OCI-LY7 (cell line): ENCODE measurements at regions not wholly inside any gene's neighbourhood (a gene's known extent, or its start where the extent isn't known, plus 50 kb on each side); places are given as distances from the start of the nearest gene placed in this dataset.

Experiments used
- BruUV-seq: library from RNA; stranded (reverse); fragments of 400-500 nt; replicated peaks from 2 replicates; lab custom pipeline; 2021; lab: Mats Ljungman, UMichigan
- CTCF ChIA-PET: fragments of 300-600 bp; sonication (Branson Sonifier 250); formaldehyde crosslinking; loops from one replicate; lab custom pipeline; 2022; ENCODE audit warnings: antibody characterized with exemption; ENCODE audit not compliant: unreplicated experiment; lab: Charles Lee
- POLR2A ChIA-PET: fragments of 300-600 bp; sonication (Branson Sonifier 250); formaldehyde crosslinking; loops from one replicate; lab custom pipeline; 2022; ENCODE audit warnings: antibody characterized with exemption; lab: Charles Lee
- DNase-seq: peaks from one replicate; pipeline ENCODE4 v3.0.0-alpha.2; 2015; ENCODE audit warnings: low spot score
- H2AFZ ChIP-seq: fragments of 200-600 bp; sonication (generic), shearing (Covaris generic); 2 replicates; pipeline ENCODE4 v1.6.1; 2014; ENCODE audit warnings: mild to moderate bottlenecking, antibody characterized with exemption, low read length, moderate library complexity
- H3K27ac ChIP-seq: fragments of 200-600 bp; sonication (generic); 2 replicates; pipeline ENCODE4 v1.5.1; 2014; ENCODE audit warnings: mixed run types, low read depth, mild to moderate bottlenecking, moderate library complexity, low read length, inconsistent platforms; ENCODE audit not compliant: poor library complexity, severe bottlenecking
- H3K36me3 ChIP-seq: fragments of 200-600 bp; sonication (generic); 2 replicates; pipeline ENCODE4 v1.6.1; 2014; ENCODE audit warnings: mild to moderate bottlenecking, antibody characterized with exemption, low read length, moderate library complexity, mixed read lengths; ENCODE audit not compliant: insufficient read depth
- H3K4me1 ChIP-seq: fragments of 200-600 bp; sonication (generic); 2 replicates; pipeline ENCODE4 v1.5.1; 2014; ENCODE audit warnings: mild to moderate bottlenecking, low read length; ENCODE audit not compliant: insufficient read depth, poor library complexity, severe bottlenecking
- H3K4me2 ChIP-seq: fragments of 200-600 bp; sonication (generic); 2 replicates; pipeline ENCODE4 v1.6.1; 2014; ENCODE audit warnings: mild to moderate bottlenecking, low read length
- H3K4me3 ChIP-seq: fragments of 200-600 bp; sonication (generic); 2 replicates; pipeline ENCODE4 v1.5.1; 2014; ENCODE audit warnings: mild to moderate bottlenecking, low read depth, low read length; ENCODE audit not compliant: poor library complexity, severe bottlenecking
- H3K79me2 ChIP-seq: fragments of 200-600 bp; sonication (generic); 2 replicates; pipeline ENCODE4 v1.6.1; 2016; ENCODE audit warnings: low read depth, mild to moderate bottlenecking, low read length, moderate library complexity, mixed read lengths; ENCODE audit not compliant: insufficient read depth
- H3K9me2 ChIP-seq: fragments of 200-600 bp; sonication (generic); 2 replicates; pipeline ENCODE4 v1.6.1; 2016; ENCODE audit warnings: mild to moderate bottlenecking, low read length, mixed read lengths; ENCODE audit not compliant: insufficient read depth
- H3K9me3 ChIP-seq: fragments of 200-600 bp; sonication (generic); 2 replicates; pipeline ENCODE4 v1.6.1; 2014; ENCODE audit warnings: mild to moderate bottlenecking, mixed run types, low read length, mixed read lengths
- H4K20me1 ChIP-seq: fragments of 200-600 bp; sonication (generic); 2 replicates; pipeline ENCODE4 v1.6.1; 2014; ENCODE audit warnings: mild to moderate bottlenecking, antibody characterized with exemption, low read length, moderate library complexity, mixed read lengths; ENCODE audit not compliant: insufficient read depth
- EZH2phosphoT487 ChIP-seq: fragments of 200-600 bp; sonication (generic); IDR thresholded peaks from 2 replicates; pipeline ENCODE4 v1.6.1; 2018; ENCODE audit warnings: low read depth, borderline replicate concordance, mild to moderate bottlenecking, mixed run types, antibody characterized with exemption, low read length, moderate library complexity, mixed read lengths
- intact Hi-C: fragments of 100-400 bp; cut with micrococcal nuclease; formaldehyde crosslinking; loops from one replicate; pipeline ENCODE4 v1.10.0; 2022; ENCODE audit not compliant: unreplicated experiment
- TF ChIP-seq, protein P1 (sequence below): fragments of 200-600 bp; sonication (generic); conservative IDR thresholded peaks from 2 replicates; pipeline ENCODE4 v1.5.1; 2014; ENCODE audit warnings: mild to moderate bottlenecking, antibody characterized with exemption, low read length, moderate library complexity, mixed read lengths

DNA sequence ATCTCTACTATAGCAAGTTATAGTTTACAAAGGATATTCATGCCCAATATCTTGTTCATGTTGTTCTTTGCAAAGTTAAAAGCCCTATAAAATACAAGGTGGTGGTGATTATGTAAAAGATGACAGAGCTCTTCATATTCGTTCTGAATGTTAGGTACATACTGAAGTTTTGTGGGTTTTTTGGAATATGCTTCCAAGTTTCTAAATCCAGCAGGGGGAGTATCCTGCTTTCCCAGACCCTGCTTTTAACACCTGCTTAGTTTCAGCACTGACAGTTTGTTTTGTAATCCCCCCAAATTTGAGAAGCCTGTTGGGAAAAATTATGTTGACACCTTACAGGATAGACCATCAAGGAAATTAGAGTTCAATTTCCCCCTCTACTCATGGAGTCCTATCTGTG, 438.3 kb downstream of the SH3GL2 start:
- no TSS peak for BruUV-seq

DNA sequence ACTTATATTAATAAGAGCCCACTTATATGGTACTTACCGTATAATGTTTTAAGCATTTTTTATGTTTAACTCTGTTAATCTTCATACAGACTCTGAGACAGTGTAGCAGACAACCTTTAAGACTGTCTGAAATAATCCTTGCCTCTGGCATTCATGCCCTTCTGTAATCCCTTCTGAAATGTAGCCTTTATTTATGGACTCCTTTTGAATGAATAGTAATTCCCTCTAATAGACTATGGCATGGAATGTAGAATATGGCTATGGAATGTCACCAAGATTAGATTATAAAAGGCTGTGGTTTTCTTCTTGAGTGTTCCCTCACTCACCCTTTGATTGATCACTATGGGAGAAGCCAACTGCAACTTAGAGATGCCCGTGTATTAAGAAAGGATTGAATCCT, 439.4 kb downstream of the SH3GL2 start:
- no peak overlapping the region for H3K27ac ChIP-seq
- no peaks in the 10 kb centered on the region for H3K9me3 ChIP-seq
- no peak for DNase-seq
- TF ChIP-seq EZH2phosphoT487: no peak
- TF ChIP-seq, protein P1, sequence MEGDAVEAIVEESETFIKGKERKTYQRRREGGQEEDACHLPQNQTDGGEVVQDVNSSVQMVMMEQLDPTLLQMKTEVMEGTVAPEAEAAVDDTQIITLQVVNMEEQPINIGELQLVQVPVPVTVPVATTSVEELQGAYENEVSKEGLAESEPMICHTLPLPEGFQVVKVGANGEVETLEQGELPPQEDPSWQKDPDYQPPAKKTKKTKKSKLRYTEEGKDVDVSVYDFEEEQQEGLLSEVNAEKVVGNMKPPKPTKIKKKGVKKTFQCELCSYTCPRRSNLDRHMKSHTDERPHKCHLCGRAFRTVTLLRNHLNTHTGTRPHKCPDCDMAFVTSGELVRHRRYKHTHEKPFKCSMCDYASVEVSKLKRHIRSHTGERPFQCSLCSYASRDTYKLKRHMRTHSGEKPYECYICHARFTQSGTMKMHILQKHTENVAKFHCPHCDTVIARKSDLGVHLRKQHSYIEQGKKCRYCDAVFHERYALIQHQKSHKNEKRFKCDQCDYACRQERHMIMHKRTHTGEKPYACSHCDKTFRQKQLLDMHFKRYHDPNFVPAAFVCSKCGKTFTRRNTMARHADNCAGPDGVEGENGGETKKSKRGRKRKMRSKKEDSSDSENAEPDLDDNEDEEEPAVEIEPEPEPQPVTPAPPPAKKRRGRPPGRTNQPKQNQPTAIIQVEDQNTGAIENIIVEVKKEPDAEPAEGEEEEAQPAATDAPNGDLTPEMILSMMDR: no peak
- no TSS peak for BruUV-seq
- ChIA-PET POLR2A (interaction anchor here (1.8 kb wide), 1 partner anchor 10 kb away, joined by 3 read pairs; no protein-coding TSS in a partner anchor), CTCF (no interaction called here)
- H3K4me1 ChIP-seq: no peaks in the 10 kb centered on the region
- no peak overlapping the region for H2AFZ ChIP-seq
- no peak overlapping the region for H3K4me3 ChIP-seq
- no peaks in the 10 kb centered on the region for H3K36me3 ChIP-seq
- no peak overlapping the region for H3K4me2 ChIP-seq
- intact Hi-C loops: no loop called here
- no peaks in the 10 kb centered on the region for H3K79me2 ChIP-seq
- H3K9me2 ChIP-seq: no peaks in the 10 kb centered on the region
- no peaks in the 10 kb centered on the region for H4K20me1 ChIP-seq

More for the DNA sequence above, 438.3 kb downstream of the SH3GL2 start:
- no peaks in the 10 kb centered on the region for H3K9me3 ChIP-seq
- H3K4me2 ChIP-seq: no peak overlapping the region
- H3K27ac ChIP-seq: no peak overlapping the region
- TF ChIP-seq, protein P1: no peak
- TF ChIP-seq EZH2phosphoT487: no peak
- ChIA-PET POLR2A (no interaction called here), CTCF (no interaction called here)
- no peaks in the 10 kb centered on the region for H3K36me3 ChIP-seq
- intact Hi-C loops: no loop called here
- no peak for DNase-seq
- no peaks in the 10 kb centered on the region for H3K79me2 ChIP-seq
- no peak overlapping the region for H3K4me3 ChIP-seq
- no peak overlapping the region for H2AFZ ChIP-seq
- no peaks in the 10 kb centered on the region for H3K9me2 ChIP-seq
- H4K20me1 ChIP-seq: no peaks in the 10 kb centered on the region
- H3K4me1 ChIP-seq: no peaks in the 10 kb centered on the region

DNA sequence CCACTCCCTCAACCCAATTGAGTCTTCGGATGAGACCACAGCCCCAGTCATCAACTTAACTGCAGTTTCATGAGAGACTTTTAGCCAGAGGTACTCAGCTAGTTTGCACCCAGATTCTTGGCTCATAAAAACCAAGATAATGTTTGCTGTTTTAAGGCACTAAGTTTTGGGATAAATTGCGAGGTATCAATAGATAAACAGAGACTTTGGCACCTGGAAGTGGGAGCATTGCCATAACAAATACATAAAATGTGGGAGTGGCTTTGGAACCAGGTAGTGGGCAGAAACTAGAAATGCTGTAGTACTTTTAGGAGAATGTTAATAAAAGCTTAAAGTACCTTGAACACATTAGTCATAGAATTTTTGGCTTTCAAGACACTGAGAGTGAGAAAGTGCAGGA, 439.8 kb downstream of the SH3GL2 start:
- DNase-seq: no peak
- no peak overlapping the region for H3K4me3 ChIP-seq
- no TSS peak for BruUV-seq
- H3K9me2 ChIP-seq: no peaks in the 10 kb centered on the region
- no peaks in the 10 kb centered on the region for H4K20me1 ChIP-seq
- H3K27ac ChIP-seq: no peak overlapping the region
- CTCF ChIA-PET: no interaction called here
- no peak overlapping the region for H2AFZ ChIP-seq
- H3K4me2 ChIP-seq: no peak overlapping the region
- no peaks in the 10 kb centered on the region for H3K36me3 ChIP-seq
- no peaks in the 10 kb centered on the region for H3K79me2 ChIP-seq
- intact Hi-C loops: no loop called here
- H3K9me3 ChIP-seq: no peaks in the 10 kb centered on the region
- no peak for TF ChIP-seq EZH2phosphoT487
- TF ChIP-seq, protein P1: no peak
- no peaks in the 10 kb centered on the region for H3K4me1 ChIP-seq
- POLR2A ChIA-PET: interaction anchor here (1.8 kb wide), 1 partner anchor 11 kb away, joined by 3 read pairs; no protein-coding TSS in a partner anchor
